H1 (cell line): ENCODE measurements at regions not wholly inside any gene's neighbourhood (a gene's known extent, or its start where the extent isn't known, plus 50 kb on each side); places are given as distances from the start of the nearest gene placed in this dataset.

Source experiments
- CTCF ChIA-PET: fragments of 300-600 bp; sonication (Branson Sonifier 250); formaldehyde crosslinking; loops from one replicate; lab custom pipeline; 2021; ENCODE audit not compliant: partially characterized antibody; lab: Charles Lee
- POLR2A ChIA-PET: fragments of 300-600 bp; sonication (Branson Sonifier 250); formaldehyde crosslinking; loops from one replicate; lab custom pipeline; 2021; ENCODE audit warnings: inconsistent platforms; ENCODE audit not compliant: partially characterized antibody; lab: Charles Lee
- DNase-seq, 2 experiments: peaks; one replicate each; pipeline versions ENCODE4 v3.0.0 to v3.0.0-alpha.2; 2010 to 2022; ENCODE audit warnings: low spot score in 2 of 2, low read depth in 1 of 2, mixed read lengths in 1 of 2
- FAIRE-seq: peaks from 2 replicates; lab custom pipeline; 2011; peaks lifted over from hg19 to GRCh38; lab: Jason Lieb, UNC
- H2AFZ ChIP-seq: 2 replicates; pipeline ENCODE4 v1.8.1; 2012; ENCODE audit warnings: low read length, inconsistent platforms
- H2AK5ac ChIP-seq: 2 replicates; pipeline ENCODE4 v1.6.1; 2013; ENCODE audit warnings: low read depth, low read length
- H2BK120ac ChIP-seq: replicated peaks from 2 replicates; pipeline ENCODE3; 2013; ENCODE audit warnings: low read depth, low read length, inconsistent platforms
- H2BK12ac ChIP-seq: 2 replicates; pipeline ENCODE4 v1.6.1; 2013; ENCODE audit warnings: low read depth, low read length
- H2BK15ac ChIP-seq: 2 replicates; pipeline ENCODE4 v1.6.1; 2013; ENCODE audit warnings: low read length
- H2BK20ac ChIP-seq: 2 replicates; pipeline ENCODE4 v1.6.1; 2013; ENCODE audit warnings: low read length
- H2BK5ac ChIP-seq: 2 replicates; pipeline ENCODE4 v1.6.1; 2013; ENCODE audit warnings: low read depth, low read length
- H3K14ac ChIP-seq: 2 replicates; pipeline ENCODE4 v1.6.1; 2013; ENCODE audit warnings: inconsistent platforms; ENCODE audit not compliant: insufficient read length
- H3K18ac ChIP-seq: 2 replicates; pipeline ENCODE4 v1.6.1; 2013; ENCODE audit warnings: low read length; ENCODE audit errors: extremely low read depth
- H3K23ac ChIP-seq: 2 replicates; pipeline ENCODE4 v1.6.1; 2013; ENCODE audit warnings: inconsistent platforms; ENCODE audit not compliant: insufficient read length
- H3K23me2 ChIP-seq: 2 replicates; pipeline ENCODE4 v1.6.1; 2013; ENCODE audit warnings: low read depth, low read length
- H3K27ac ChIP-seq: 2 replicates; pipeline ENCODE4 v1.6.1; 2011; ENCODE audit warnings: low read depth, low read length, inconsistent platforms
- H3K27me3 ChIP-seq, 4 experiments: replicated peaks in 1 of 4; 1 replicate in 1 of 4; 2 replicates in 3 of 4; pipeline versions ENCODE4 v1.6.1 to v1.8.1; 2011 to 2013; ENCODE audit warnings: low read length in 3 of 4, mild to moderate bottlenecking in 3 of 4, inconsistent platforms in 2 of 4, mixed read lengths in 2 of 4, moderate library complexity in 1 of 4; ENCODE audit not compliant: control insufficient read depth in 3 of 4, insufficient read depth in 3 of 4; ENCODE audit errors: extremely low read depth in 1 of 4
- H3K36me3 ChIP-seq, 4 experiments: 2 replicates each; pipeline versions ENCODE4 v1.6.1 to v1.8.1; 2011 to 2013; ENCODE audit warnings: mild to moderate bottlenecking in 4 of 4, low read length in 3 of 4, moderate library complexity in 2 of 4, control low read depth in 1 of 4, inconsistent platforms in 1 of 4; ENCODE audit not compliant: insufficient read depth in 4 of 4, control insufficient read depth in 2 of 4
- H3K4ac ChIP-seq: replicated peaks from 2 replicates; pipeline ENCODE3; 2013; ENCODE audit warnings: low read length, low read depth, mixed read lengths, inconsistent platforms; ENCODE audit not compliant: insufficient read length
- H3K4me1 ChIP-seq, 4 experiments: replicated peaks in 1 of 4; 1 replicate in 1 of 4; 2 replicates in 3 of 4; pipeline versions ENCODE4 v1.6.1 to v1.8.1; 2011 to 2013; ENCODE audit warnings: low read length in 3 of 4, inconsistent platforms in 2 of 4, mixed read lengths in 1 of 4; ENCODE audit not compliant: insufficient read depth in 4 of 4, control insufficient read depth in 3 of 4
- H3K4me2 ChIP-seq, 2 experiments: 2 replicates each; pipeline versions ENCODE4 v1.6.1 to v1.8.1; 2011 to 2013; ENCODE audit warnings: low read depth in 2 of 2, low read length in 2 of 2, control low read depth in 1 of 2, inconsistent platforms in 1 of 2, mild to moderate bottlenecking in 1 of 2; ENCODE audit not compliant: insufficient read depth in 1 of 2
- H3K4me3 ChIP-seq, 4 experiments: fragments of 200-600, 300-600 bp in 1 of 4; sonication (generic), shearing (Covaris generic), sonication (Bioruptor Twin) in 1 of 4; 2 replicates each; pipeline versions ENCODE4 v1.5.1 to v1.8.1; 2011 to 2016; ENCODE audit warnings: low read length in 4 of 4, low read depth in 3 of 4, control low read depth in 2 of 4, inconsistent platforms in 2 of 4, mild to moderate bottlenecking in 2 of 4, mixed read lengths in 1 of 4, moderate library complexity in 1 of 4; ENCODE audit not compliant: insufficient read depth in 2 of 4; ENCODE audit errors: extremely low read depth in 1 of 4
- H3K56ac ChIP-seq: replicated peaks from 2 replicates; pipeline ENCODE3; 2013; ENCODE audit warnings: low read depth, mild to moderate bottlenecking, mixed read lengths, low read length, inconsistent platforms; ENCODE audit not compliant: insufficient read length
- H3K79me1 ChIP-seq: 2 replicates; pipeline ENCODE4 v1.6.1; 2013; ENCODE audit warnings: low read depth, low read length, control low read depth
- H3K79me2 ChIP-seq, 2 experiments: 2 replicates each; pipeline versions ENCODE4 v1.6.1 to v1.8.1; 2012 to 2013; ENCODE audit warnings: low read length in 2 of 2, mild to moderate bottlenecking in 2 of 2, inconsistent platforms in 1 of 2; ENCODE audit not compliant: insufficient read depth in 2 of 2, control insufficient read depth in 1 of 2
- H3K9ac ChIP-seq, 4 experiments: replicated peaks in 1 of 4; 1 replicate in 1 of 4; 2 replicates in 3 of 4; pipeline versions ENCODE4 v1.6.1 to v1.8.1; 2011 to 2013; ENCODE audit warnings: low read depth in 3 of 4, low read length in 3 of 4, control low read depth in 2 of 4, mild to moderate bottlenecking in 2 of 4, moderate library complexity in 2 of 4, inconsistent platforms in 1 of 4; ENCODE audit errors: extremely low read depth in 1 of 4
- H3K9me3 ChIP-seq, 2 experiments: 2 replicates each; pipeline versions ENCODE4 v1.6.1 to v1.8.1; 2012 to 2013; ENCODE audit warnings: mild to moderate bottlenecking in 2 of 2, moderate library complexity in 2 of 2, control low read depth in 1 of 2, inconsistent platforms in 1 of 2, low read depth in 1 of 2, low read length in 1 of 2, mixed read lengths in 1 of 2; ENCODE audit not compliant: insufficient read depth in 2 of 2
- H4K20me1 ChIP-seq, 2 experiments: replicated peaks in 1 of 2; 2 replicates each; pipeline versions ENCODE3 to v1.8.1; 2011 to 2013; ENCODE audit warnings: inconsistent platforms in 2 of 2, low read length in 2 of 2, mild to moderate bottlenecking in 1 of 2; ENCODE audit not compliant: insufficient read depth in 2 of 2, control insufficient read depth in 1 of 2
- H4K5ac ChIP-seq: 2 replicates; pipeline ENCODE4 v1.6.1; 2013; ENCODE audit warnings: low read length, low read depth, mixed read lengths, inconsistent platforms; ENCODE audit not compliant: insufficient read length
- H4K8ac ChIP-seq: 2 replicates; pipeline ENCODE4 v1.8.0; 2013; ENCODE audit warnings: mild to moderate bottlenecking, moderate library complexity, low read length, inconsistent platforms; ENCODE audit not compliant: insufficient read depth; ENCODE audit errors: extremely low read depth
- H4K91ac ChIP-seq: replicated peaks from 2 replicates; pipeline ENCODE3; 2013; ENCODE audit warnings: low read length, mixed read lengths, inconsistent platforms; ENCODE audit not compliant: insufficient read length
- CEBPB ChIP-seq: IDR thresholded peaks from 2 replicates; pipeline ENCODE4 v1.6.1; 2012; ENCODE audit warnings: low read depth, low read length
- GABPA ChIP-seq: IDR thresholded peaks from 2 replicates; pipeline ENCODE4 v1.6.1; 2011; ENCODE audit warnings: mild to moderate bottlenecking, low read length, moderate library complexity, borderline replicate concordance; ENCODE audit not compliant: insufficient read depth
- HDAC2 ChIP-seq, 2 experiments: fragments of 300-600 bp in 1 of 2; sonication (generic) in 1 of 2; IDR thresholded peaks; 2 replicates each; pipeline ENCODE4 v1.6.1; 2011 to 2012; ENCODE audit warnings: low read depth in 2 of 2, low read length in 2 of 2, mild to moderate bottlenecking in 2 of 2, moderate library complexity in 2 of 2, borderline replicate concordance in 1 of 2, inconsistent platforms in 1 of 2
- POLR2AphosphoS5 ChIP-seq: IDR thresholded peaks from 2 replicates; pipeline ENCODE4 v1.6.1; 2011; ENCODE audit warnings: low read depth, low read length
- SUZ12 ChIP-seq: fragments of 200-600 bp; sonication (generic); IDR thresholded peaks from 2 replicates; pipeline ENCODE4 v1.6.1; 2012; ENCODE audit warnings: mild to moderate bottlenecking, inconsistent platforms, low read length, moderate library complexity, mixed read lengths
- TBP ChIP-seq: IDR thresholded peaks from 2 replicates; pipeline ENCODE4 v1.6.1; 2011; ENCODE audit warnings: low read depth, low read length, improper control_type of control experiment
- WGBS, 2 experiments: shearing (Covaris generic) in 1 of 2; methylation state at CpG; one replicate each; pipeline versions ENCODE4 v1.1.6 to v1.1.7; 2013 to 2015; ENCODE audit warnings: low lambda C conversion rate in 2 of 2, mixed read lengths in 2 of 2, inconsistent platforms in 1 of 2, low coverage in 1 of 2, missing lambda C conversion rate in 1 of 2; ENCODE audit not compliant: insufficient replicate concordance in 2 of 2, insufficient coverage in 1 of 2, insufficient read length in 1 of 2; ENCODE audit errors: extremely low coverage in 1 of 2, missing lambda C conversion rate in 1 of 2; 5-methylcytosine and 5-hydroxymethylcytosine counted together

GRCh38 chr10:78313048-78313381 is 279.4 kb downstream of the RPS24 start:
- ChIA-PET CTCF (interaction anchor here (1.7 to 3.7 kb wide), 4 partner anchors 9 to 53 kb away, joined by 4 to 20 read pairs (median 8); no protein-coding TSS in a partner anchor), POLR2A (interaction anchor here (0.8 kb wide), 1 partner anchor 9 kb away, joined by 4 read pairs; no protein-coding TSS in a partner anchor)
- no peak overlapping the region for H4K91ac ChIP-seq
- H3K79me2 ChIP-seq = no peaks in the 10 kb centered on the region
- H3K9ac ChIP-seq = no peak overlapping the region
- H4K20me1 ChIP-seq = no peaks in the 10 kb centered on the region
- WGBS, 2 experiments = 88% methylated on average over 3 of the region's 3 CpGs; no CpG with 5 or more reads in 1 of the 2 experiments
- H3K18ac ChIP-seq = no peak overlapping the region
- no peak overlapping the region for H3K23ac ChIP-seq
- H2BK12ac ChIP-seq = no peak overlapping the region
- no peak overlapping the region for H3K4me3 ChIP-seq
- H2BK20ac ChIP-seq = no peak overlapping the region
- H3K4ac ChIP-seq = no peak overlapping the region
- no peaks in the 10 kb centered on the region for H3K27me3 ChIP-seq
- no peak overlapping the region for H2BK120ac ChIP-seq
- H3K4me2 ChIP-seq = no peak overlapping the region
- H2AK5ac ChIP-seq = no peak overlapping the region
- H2AFZ ChIP-seq = no peak overlapping the region
- H3K14ac ChIP-seq = no peak overlapping the region
- no peaks in the 10 kb centered on the region; a peak in 1 of 7 replicates for H3K4me1 ChIP-seq
- H3K9me3 ChIP-seq = no peaks in the 10 kb centered on the region
- FAIRE-seq = no peak
- no peak overlapping the region for H3K56ac ChIP-seq
- no peak overlapping the region for H3K27ac ChIP-seq
- no peaks in the 10 kb centered on the region; the same call in 1 of the 2 replicates for H3K23me2 ChIP-seq
- H2BK5ac ChIP-seq = no peak overlapping the region
- DNase-seq = no peak
- no peak overlapping the region for H4K5ac ChIP-seq
- H2BK15ac ChIP-seq = no peak overlapping the region
- no peak overlapping the region for H4K8ac ChIP-seq
- H3K36me3 ChIP-seq = no peaks in the 10 kb centered on the region
- no peaks in the 10 kb centered on the region for H3K79me1 ChIP-seq
- TF ChIP-seq TBP (no peak), HDAC2 (IDR thresholded peaks at IDR 0.05; ENCODE audit: borderline replicate concordance in 1 of 2, low read depth in 2 of 2, low read length in 2 of 2) (no peak), POLR2AphosphoS5 (no peak), CEBPB (no peak), GABPA (no peak), SUZ12 (no peak)
